OCI-LY7 (cell line): ENCODE measurements at regions not wholly inside any gene's neighbourhood (a gene's known extent, or its start where the extent isn't known, plus 50 kb on each side); places are given as distances from the start of the nearest gene placed in this dataset.

Source experiments
- EZH2phosphoT487 ChIP-seq: fragments of 200-600 bp; sonication (generic); IDR thresholded peaks from 2 replicates; pipeline ENCODE4 v1.6.1; 2018; ENCODE audit warnings: low read depth, borderline replicate concordance, mild to moderate bottlenecking, mixed run types, antibody characterized with exemption, low read length, moderate library complexity, mixed read lengths
- TF ChIP-seq, protein P1 (sequence below): fragments of 200-600 bp; sonication (generic); conservative IDR thresholded peaks from 2 replicates; pipeline ENCODE4 v1.5.1; 2014; ENCODE audit warnings: mild to moderate bottlenecking, antibody characterized with exemption, low read length, moderate library complexity, mixed read lengths

DNA sequence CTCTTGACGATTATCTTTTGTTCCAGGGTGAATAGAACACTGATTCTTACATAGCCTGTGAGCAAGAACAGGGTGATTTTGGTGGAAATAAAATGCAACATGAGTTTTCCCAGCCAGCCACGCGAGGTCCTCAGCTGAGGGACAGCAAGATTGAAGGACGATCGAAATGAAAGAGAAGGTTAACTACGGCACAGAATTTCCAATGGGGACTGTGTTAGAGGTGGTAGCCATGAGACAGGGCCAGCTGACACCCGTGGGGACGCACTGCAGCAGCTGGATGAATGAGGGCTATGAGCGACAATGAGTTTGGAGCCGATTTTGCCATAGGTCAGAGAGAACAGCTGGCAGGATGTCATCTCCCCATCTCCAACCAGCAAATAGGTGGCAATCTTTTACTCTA is 243.4 kb upstream of the PELI2 start:
- TF ChIP-seq, protein P1, sequence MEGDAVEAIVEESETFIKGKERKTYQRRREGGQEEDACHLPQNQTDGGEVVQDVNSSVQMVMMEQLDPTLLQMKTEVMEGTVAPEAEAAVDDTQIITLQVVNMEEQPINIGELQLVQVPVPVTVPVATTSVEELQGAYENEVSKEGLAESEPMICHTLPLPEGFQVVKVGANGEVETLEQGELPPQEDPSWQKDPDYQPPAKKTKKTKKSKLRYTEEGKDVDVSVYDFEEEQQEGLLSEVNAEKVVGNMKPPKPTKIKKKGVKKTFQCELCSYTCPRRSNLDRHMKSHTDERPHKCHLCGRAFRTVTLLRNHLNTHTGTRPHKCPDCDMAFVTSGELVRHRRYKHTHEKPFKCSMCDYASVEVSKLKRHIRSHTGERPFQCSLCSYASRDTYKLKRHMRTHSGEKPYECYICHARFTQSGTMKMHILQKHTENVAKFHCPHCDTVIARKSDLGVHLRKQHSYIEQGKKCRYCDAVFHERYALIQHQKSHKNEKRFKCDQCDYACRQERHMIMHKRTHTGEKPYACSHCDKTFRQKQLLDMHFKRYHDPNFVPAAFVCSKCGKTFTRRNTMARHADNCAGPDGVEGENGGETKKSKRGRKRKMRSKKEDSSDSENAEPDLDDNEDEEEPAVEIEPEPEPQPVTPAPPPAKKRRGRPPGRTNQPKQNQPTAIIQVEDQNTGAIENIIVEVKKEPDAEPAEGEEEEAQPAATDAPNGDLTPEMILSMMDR, result no peak
- TF ChIP-seq EZH2phosphoT487, result no peak
